GM12865 (cell line): ENCODE measurements at regions not wholly inside any gene's neighbourhood (a gene's known extent, or its start where the extent isn't known, plus 50 kb on each side); places are given as distances from the start of the nearest gene placed in this dataset.

Experiments
- DNase-seq: peaks from one replicate; pipeline ENCODE4 v3.0.0; 2010; ENCODE audit warnings: low read depth
- H3K4me3 ChIP-seq: 2 replicates; pipeline ENCODE4 v1.5.1; 2011; ENCODE audit warnings: mild to moderate bottlenecking, low read depth, low read length, control low read depth
- CTCF ChIP-seq: IDR thresholded peaks from 2 replicates; pipeline ENCODE4 v1.5.1; 2011; ENCODE audit warnings: low read length, control low read depth, low read depth, inconsistent platforms; ENCODE audit not compliant: insufficient read depth; ENCODE audit errors: missing control alignments

- no peak overlapping the region for H3K4me3 ChIP-seq
- no peak for TF ChIP-seq CTCF
- DNase-seq, result no peak
Measured at GRCh38 chr3:81244231-81244630, 517.2 kb downstream of the GBE1 start.

GRCh38 chr3:81242871-81243270, 518.6 kb downstream of the GBE1 start:
- peak; percentile 4 for DNase-seq
- TF ChIP-seq CTCF, result peak; percentile 18
- H3K4me3 ChIP-seq, result no peak overlapping the region

- no peak for TF ChIP-seq CTCF
- DNase-seq, result no peak
- no peak overlapping the region for H3K4me3 ChIP-seq
Measured at GRCh38 chr3:81237181-81237580, 524.3 kb downstream of the GBE1 start.

GRCh38 chr3:81218023-81218422, 543.4 kb downstream of the GBE1 start:
- no peak overlapping the region for H3K4me3 ChIP-seq
- DNase-seq, result no peak
- peak; percentile 9 for TF ChIP-seq CTCF

- no peak for TF ChIP-seq CTCF
Measured at GRCh38 chr3:81217101-81217500, 544.3 kb downstream of the GBE1 start.

GRCh38 chr3:81216192-81216591, 545.3 kb downstream of the GBE1 start:
- no peak for DNase-seq
- TF ChIP-seq CTCF, result no peak
- no peak overlapping the region for H3K4me3 ChIP-seq

More at GRCh38 chr3:81217101-81217500, 544.3 kb downstream of the GBE1 start:
- DNase-seq, result no peak
- no peak overlapping the region for H3K4me3 ChIP-seq

- TF ChIP-seq CTCF, result no peak
- no peak overlapping the region for H3K4me3 ChIP-seq
- DNase-seq, result no peak
Measured at GRCh38 chr3:81214631-81215030, 546.8 kb downstream of the GBE1 start.
